Esophagus squamous epithelium (tissue), 4 donors: ENCODE measurements at regions not wholly inside any gene's neighbourhood (a gene's known extent, or its start where the extent isn't known, plus 50 kb on each side); places are given as distances from the start of the nearest gene placed in this dataset.

Experiments used
- CTCF ChIP-seq, 6 experiments: fragments of 450-650 bp in 4 of 6; fragments of 200-600 bp in 2 of 6; sonication (generic) in 2 of 6; IDR thresholded peaks; one replicate each; pipeline ENCODE4 v1.5.1; 2016 to 2019; ENCODE audit warnings: antibody characterized with exemption in 6 of 6, mild to moderate bottlenecking in 4 of 6, moderate library complexity in 4 of 6
- POLR2A ChIP-seq, 4 donors: fragments of 450-650 bp; IDR thresholded peaks; one replicate each; pipeline ENCODE4 v1.6.1; 2017; ENCODE audit warnings: antibody characterized with exemption in 4 of 4, mild to moderate bottlenecking in 4 of 4, moderate library complexity in 3 of 4

GRCh38 chr13:59442944-59443486 lies 720.7 kb downstream of the DIAPH3 start:
- no peak for TF ChIP-seq CTCF (IDR thresholded peaks at IDR 0.05)
- TF ChIP-seq POLR2A (IDR thresholded peaks at IDR 0.05) = no peak
